ENCODE measurements at regions not wholly inside any gene's neighbourhood (a gene's known extent, or its start where the extent isn't known, plus 50 kb on each side); places are given as distances from the start of the nearest gene placed in this dataset.

- Histone ChIP-seq H3K9me2 (replicated peaks; ENCODE audit: insufficient read depth, low read length) (no peaks in the 10 kb centered on the region), H3K4me1 (ENCODE audit: low read length) (no peaks in the 10 kb centered on the region), H2AFZ (ENCODE audit: low read length) (no peak overlapping the region), H3F3A (ENCODE audit: insufficient read depth, low read length) (no peaks in the 10 kb centered on the region), H3K4me2 (ENCODE audit: low read depth, low read length) (no peak overlapping the region), H3K79me2 (ENCODE audit: low read length) (no peaks in the 10 kb centered on the region), H3K36me3 (replicated peaks; ENCODE audit: insufficient read depth, low read length) (no peaks in the 10 kb centered on the region), H3K27ac (ENCODE audit: low read length) (no peak overlapping the region), H3K27me3 (replicated peaks; ENCODE audit: insufficient read depth, low read length) (no peaks in the 10 kb centered on the region), H4K20me1 (ENCODE audit: insufficient read depth, low read length) (no peaks in the 10 kb centered on the region), H3K4me3 (ENCODE audit: low read length) (no peak overlapping the region), H3K9me3 (replicated peaks; ENCODE audit: insufficient read depth, low read length) (no peaks in the 10 kb centered on the region), H3K9ac (ENCODE audit: low read length) (no peak overlapping the region)
- TF ChIP-seq CTCF (IDR thresholded peaks at IDR 0.05; ENCODE audit: low read length): no peak
- TF ChIP-seq EZH2phosphoT487 (IDR thresholded peaks at IDR 0.05; ENCODE audit: low read length): no peak
- TF ChIP-seq EZH2 (optimal IDR thresholded peaks at IDR 0.05; ENCODE audit: low read depth, low read length): no peak
- DNase-seq: no peak
Measured at GRCh38 chr1:208670778-208671177, 426.6 kb upstream of the PLXNA2 start.

- Histone ChIP-seq H4K20me1 (ENCODE audit: insufficient read depth, low read length) (no peaks in the 10 kb centered on the region), H3K79me2 (ENCODE audit: low read length) (no peaks in the 10 kb centered on the region), H3K9ac (ENCODE audit: low read length) (no peak overlapping the region), H2AFZ (ENCODE audit: low read length) (no peak overlapping the region), H3K9me3 (replicated peaks; ENCODE audit: insufficient read depth, low read length) (no peaks in the 10 kb centered on the region), H3K4me3 (ENCODE audit: low read length) (no peak overlapping the region), H3K27ac (ENCODE audit: low read length) (no peak overlapping the region), H3F3A (ENCODE audit: insufficient read depth, low read length) (peaks cover 8% of the 10 kb centered on the region), H3K36me3 (replicated peaks; ENCODE audit: insufficient read depth, low read length) (no peaks in the 10 kb centered on the region), H3K4me2 (ENCODE audit: low read depth, low read length) (no peak overlapping the region), H3K27me3 (replicated peaks; ENCODE audit: insufficient read depth, low read length) (no peaks in the 10 kb centered on the region), H3K9me2 (replicated peaks; ENCODE audit: insufficient read depth, low read length) (no peaks in the 10 kb centered on the region), H3K4me1 (ENCODE audit: low read length) (peaks cover 16% of the 10 kb centered on the region)
- no peak for TF ChIP-seq EZH2 (optimal IDR thresholded peaks at IDR 0.05; ENCODE audit: low read depth, low read length)
- no peak for TF ChIP-seq EZH2phosphoT487 (IDR thresholded peaks at IDR 0.05; ENCODE audit: low read length)
- TF ChIP-seq CTCF (IDR thresholded peaks at IDR 0.05; ENCODE audit: low read length): no peak
- no peak for DNase-seq
Measured at GRCh38 chr1:208681878-208682663, 437.9 kb upstream of the PLXNA2 start.

GRCh38 chr1:208682664-208683013 is 438.5 kb upstream of the PLXNA2 start:
- H3K79me2 ChIP-seq (ENCODE audit: low read length): no peaks in the 10 kb centered on the region
- H3F3A ChIP-seq (ENCODE audit: insufficient read depth, low read length): peaks cover 9% of the 10 kb centered on the region
- H3K27me3 ChIP-seq (replicated peaks; ENCODE audit: insufficient read depth, low read length): no peaks in the 10 kb centered on the region
- H3K4me2 ChIP-seq (ENCODE audit: low read depth, low read length): no peak overlapping the region
- no peaks in the 10 kb centered on the region for H3K9me3 ChIP-seq (replicated peaks; ENCODE audit: insufficient read depth, low read length)
- H3K4me1 ChIP-seq (ENCODE audit: low read length): peaks cover 21% of the 10 kb centered on the region
- H3K4me3 ChIP-seq (ENCODE audit: low read length): no peak overlapping the region
- TF ChIP-seq EZH2 (optimal IDR thresholded peaks at IDR 0.05; ENCODE audit: low read depth, low read length) (no peak), EZH2phosphoT487 (IDR thresholded peaks at IDR 0.05; ENCODE audit: low read length) (no peak), CTCF (IDR thresholded peaks at IDR 0.05; ENCODE audit: low read length) (no peak)
- H3K9me2 ChIP-seq (replicated peaks; ENCODE audit: insufficient read depth, low read length): no peaks in the 10 kb centered on the region
- no peak overlapping the region for H3K27ac ChIP-seq (ENCODE audit: low read length)
- H3K9ac ChIP-seq (ENCODE audit: low read length): no peak overlapping the region
- H3K36me3 ChIP-seq (replicated peaks; ENCODE audit: insufficient read depth, low read length): no peaks in the 10 kb centered on the region
- H2AFZ ChIP-seq (ENCODE audit: low read length): no peak overlapping the region
- no peak for DNase-seq
- H4K20me1 ChIP-seq (ENCODE audit: insufficient read depth, low read length): no peaks in the 10 kb centered on the region

Measured in MM.1S (cell line).